ENCODE measurements at regions not wholly inside any gene's neighbourhood (a gene's known extent, or its start where the extent isn't known, plus 50 kb on each side); places are given as distances from the start of the nearest gene placed in this dataset. TPM values are rescaled to one million over a fixed set of nuclear protein-coding genes. Genes with fewer than 3 reads are reported as not detected.

DNA sequence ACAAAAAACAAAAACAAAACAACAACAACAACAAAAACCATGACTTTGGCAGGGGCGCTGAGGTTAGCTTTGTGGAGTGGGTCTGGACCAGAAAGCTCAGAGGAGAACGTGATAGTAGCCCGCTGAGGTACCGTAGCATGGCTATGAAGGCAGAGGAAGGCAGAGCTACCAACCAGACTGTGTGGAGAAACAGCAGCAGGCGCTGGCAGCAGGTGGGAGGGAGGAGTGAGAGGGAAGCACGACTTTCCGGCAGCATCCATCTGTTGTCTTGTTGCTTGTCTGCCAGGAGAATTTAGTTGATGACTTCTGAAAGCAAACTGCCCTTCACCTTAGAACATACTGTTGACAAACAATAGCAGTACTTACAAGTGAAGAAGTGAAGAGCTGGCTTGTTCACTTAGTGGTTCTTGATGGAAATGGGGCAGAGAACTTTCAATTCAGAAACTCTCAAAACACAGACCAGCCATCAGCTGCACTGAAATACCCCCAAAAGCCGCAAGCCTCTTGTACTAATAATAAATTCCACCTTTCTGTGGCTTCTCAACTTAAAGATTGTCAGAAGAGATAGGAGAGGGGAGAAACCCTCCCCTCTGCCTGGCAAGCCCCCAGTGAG, 447.2 kb downstream of the SLITRK2 start:
- H3K27ac Mint-ChIP-seq (ENCODE audit: unreplicated experiment), result peak overlapping the region; percentile 25
- peak overlapping the region; percentile 63 for H3K4me3 Mint-ChIP-seq (ENCODE audit: unreplicated experiment)
- H3K27me3 Mint-ChIP-seq (ENCODE audit: unreplicated experiment), result no peaks in the 10 kb centered on the region
- peaks cover 7% of the 10 kb centered on the region for H3K4me1 Mint-ChIP-seq (ENCODE audit: low read depth, unreplicated experiment)
- TF ChIP-seq, protein P1, sequence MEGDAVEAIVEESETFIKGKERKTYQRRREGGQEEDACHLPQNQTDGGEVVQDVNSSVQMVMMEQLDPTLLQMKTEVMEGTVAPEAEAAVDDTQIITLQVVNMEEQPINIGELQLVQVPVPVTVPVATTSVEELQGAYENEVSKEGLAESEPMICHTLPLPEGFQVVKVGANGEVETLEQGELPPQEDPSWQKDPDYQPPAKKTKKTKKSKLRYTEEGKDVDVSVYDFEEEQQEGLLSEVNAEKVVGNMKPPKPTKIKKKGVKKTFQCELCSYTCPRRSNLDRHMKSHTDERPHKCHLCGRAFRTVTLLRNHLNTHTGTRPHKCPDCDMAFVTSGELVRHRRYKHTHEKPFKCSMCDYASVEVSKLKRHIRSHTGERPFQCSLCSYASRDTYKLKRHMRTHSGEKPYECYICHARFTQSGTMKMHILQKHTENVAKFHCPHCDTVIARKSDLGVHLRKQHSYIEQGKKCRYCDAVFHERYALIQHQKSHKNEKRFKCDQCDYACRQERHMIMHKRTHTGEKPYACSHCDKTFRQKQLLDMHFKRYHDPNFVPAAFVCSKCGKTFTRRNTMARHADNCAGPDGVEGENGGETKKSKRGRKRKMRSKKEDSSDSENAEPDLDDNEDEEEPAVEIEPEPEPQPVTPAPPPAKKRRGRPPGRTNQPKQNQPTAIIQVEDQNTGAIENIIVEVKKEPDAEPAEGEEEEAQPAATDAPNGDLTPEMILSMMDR (IDR thresholded peaks at IDR 0.05; ENCODE audit: partially characterized antibody, unreplicated experiment), result no peak
- DNase-seq, result peak; percentile 45
- H3K9me3 Mint-ChIP-seq (ENCODE audit: unreplicated experiment), result no peaks in the 10 kb centered on the region
- H3K36me3 Mint-ChIP-seq (ENCODE audit: unreplicated experiment), result no peaks in the 10 kb centered on the region

DNA sequence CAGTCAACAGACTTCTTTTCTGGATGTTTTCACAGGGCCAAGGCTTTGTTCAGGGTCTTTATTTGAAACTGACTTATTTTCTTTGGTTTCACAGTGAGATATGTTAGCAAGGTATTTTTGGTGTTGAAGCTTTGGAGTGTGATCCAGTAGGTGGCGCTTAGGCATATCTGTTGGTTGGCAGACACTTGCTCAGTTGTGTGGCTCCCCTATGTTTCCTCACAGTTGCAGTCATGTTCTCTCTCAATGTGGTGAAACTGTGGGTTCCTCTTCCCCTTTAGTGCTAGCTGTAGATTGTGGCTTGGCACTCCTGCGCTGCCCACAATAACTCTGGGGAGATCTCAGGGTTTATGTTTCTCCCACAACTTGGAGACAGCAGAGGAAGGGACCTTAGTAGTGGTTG, 460.8 kb downstream of the SLITRK2 start:
- TF ChIP-seq, protein P1 (IDR thresholded peaks at IDR 0.05; ENCODE audit: partially characterized antibody, unreplicated experiment), result peak; percentile 25
- Mint-ChIP-seq H3K36me3 (ENCODE audit: unreplicated experiment) (no peaks in the 10 kb centered on the region), H3K9me3 (ENCODE audit: unreplicated experiment) (no peaks in the 10 kb centered on the region), H3K4me1 (ENCODE audit: low read depth, unreplicated experiment) (no peaks in the 10 kb centered on the region), H3K27me3 (ENCODE audit: unreplicated experiment) (no peaks in the 10 kb centered on the region), H3K27ac (ENCODE audit: unreplicated experiment) (no peak overlapping the region), H3K4me3 (ENCODE audit: unreplicated experiment) (no peak overlapping the region)
- DNase-seq, result no peak

Small RNA genes in the stretch of these regions (microRNA-seq; reads per million reads assigned to microRNA genes)
- gene MIR888 (ENCODE audit: unreplicated experiment) (2.2 reads per million, percentile 14 among the genes with 10 or more reads in this experiment), gene MIR890 (ENCODE audit: unreplicated experiment) (0.96 reads per million), gene MIR891A (ENCODE audit: unreplicated experiment) (20.4 reads per million, percentile 59 among the genes with 10 or more reads in this experiment), gene MIR891B (ENCODE audit: unreplicated experiment) (not detected), gene MIR892A (ENCODE audit: unreplicated experiment) (1.5 reads per million, percentile 6 among the genes with 10 or more reads in this experiment), gene MIR892B (ENCODE audit: unreplicated experiment) (1.1 reads per million), gene MIR892C (ENCODE audit: unreplicated experiment) (0.41 reads per million)
